ENCODE measurements at regions not wholly inside any gene's neighbourhood (a gene's known extent, or its start where the extent isn't known, plus 50 kb on each side); places are given as distances from the start of the nearest gene placed in this dataset.

DNA sequence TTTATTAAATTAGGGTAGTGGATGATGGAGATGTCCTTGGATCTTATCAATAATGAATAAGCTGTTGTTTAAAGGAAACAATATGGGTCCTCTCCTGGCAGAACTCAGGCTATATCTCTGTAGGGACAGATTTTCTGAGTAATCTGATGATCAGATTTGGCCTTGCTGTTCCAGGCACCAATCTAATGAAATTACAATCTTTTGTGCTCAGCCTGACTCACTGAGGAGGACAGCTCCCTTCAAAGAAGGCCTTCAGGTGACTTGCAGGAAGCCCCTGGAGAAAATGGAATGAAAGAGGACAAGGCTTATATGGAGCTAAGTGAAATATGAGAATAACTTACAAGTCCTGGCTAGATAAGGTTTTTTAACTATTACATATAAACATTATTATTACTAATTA lies 486.4 kb upstream of the SORCS1 start:
- no peak for DNase-seq (ENCODE audit: low spot score)
- no peak for ATAC-seq (ENCODE audit: low read depth)
- Histone ChIP-seq H3K4me3 (ENCODE audit: severe bottlenecking) (no peak overlapping the region), H3K27ac (ENCODE audit: poor library complexity, severe bottlenecking) (no peak overlapping the region), H3K4me1 (ENCODE audit: insufficient read depth, poor library complexity, severe bottlenecking) (no peaks in the 10 kb centered on the region), H3K9me3 (ENCODE audit: severe bottlenecking) (no peaks in the 10 kb centered on the region), H3K36me3 (ENCODE audit: low read depth) (no peaks in the 10 kb centered on the region), H3K27me3 (ENCODE audit: insufficient read depth, poor library complexity, severe bottlenecking) (no peaks in the 10 kb centered on the region)
- TF ChIP-seq, protein P1, sequence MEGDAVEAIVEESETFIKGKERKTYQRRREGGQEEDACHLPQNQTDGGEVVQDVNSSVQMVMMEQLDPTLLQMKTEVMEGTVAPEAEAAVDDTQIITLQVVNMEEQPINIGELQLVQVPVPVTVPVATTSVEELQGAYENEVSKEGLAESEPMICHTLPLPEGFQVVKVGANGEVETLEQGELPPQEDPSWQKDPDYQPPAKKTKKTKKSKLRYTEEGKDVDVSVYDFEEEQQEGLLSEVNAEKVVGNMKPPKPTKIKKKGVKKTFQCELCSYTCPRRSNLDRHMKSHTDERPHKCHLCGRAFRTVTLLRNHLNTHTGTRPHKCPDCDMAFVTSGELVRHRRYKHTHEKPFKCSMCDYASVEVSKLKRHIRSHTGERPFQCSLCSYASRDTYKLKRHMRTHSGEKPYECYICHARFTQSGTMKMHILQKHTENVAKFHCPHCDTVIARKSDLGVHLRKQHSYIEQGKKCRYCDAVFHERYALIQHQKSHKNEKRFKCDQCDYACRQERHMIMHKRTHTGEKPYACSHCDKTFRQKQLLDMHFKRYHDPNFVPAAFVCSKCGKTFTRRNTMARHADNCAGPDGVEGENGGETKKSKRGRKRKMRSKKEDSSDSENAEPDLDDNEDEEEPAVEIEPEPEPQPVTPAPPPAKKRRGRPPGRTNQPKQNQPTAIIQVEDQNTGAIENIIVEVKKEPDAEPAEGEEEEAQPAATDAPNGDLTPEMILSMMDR (IDR thresholded peaks at IDR 0.05; ENCODE audit: poor library complexity, severe bottlenecking): no peak

DNA sequence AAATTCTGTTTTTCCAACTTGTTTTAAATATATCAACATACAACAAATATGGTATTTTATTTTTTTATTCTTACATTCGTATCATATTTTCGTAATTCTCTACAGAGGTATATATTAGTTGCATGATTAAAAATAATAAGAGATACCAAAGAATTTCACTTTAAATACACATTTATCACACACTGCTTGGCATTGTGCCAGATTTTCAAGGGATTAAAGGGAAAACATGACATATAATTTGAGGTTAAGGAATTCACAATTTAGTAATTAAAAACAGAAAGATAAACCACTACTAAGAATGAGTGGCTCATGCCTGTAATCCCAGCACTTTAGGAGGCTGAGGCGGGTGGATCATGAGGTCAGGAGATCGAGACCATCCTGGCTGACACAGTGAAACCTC lies 484.7 kb upstream of the SORCS1 start:
- H3K27ac ChIP-seq (ENCODE audit: poor library complexity, severe bottlenecking): no peak overlapping the region
- DNase-seq (ENCODE audit: low spot score): no peak
- no peaks in the 10 kb centered on the region for H3K36me3 ChIP-seq (ENCODE audit: low read depth)
- no peak for ATAC-seq (ENCODE audit: low read depth)
- H3K9me3 ChIP-seq (ENCODE audit: severe bottlenecking): no peaks in the 10 kb centered on the region
- H3K27me3 ChIP-seq (ENCODE audit: insufficient read depth, poor library complexity, severe bottlenecking): no peaks in the 10 kb centered on the region
- TF ChIP-seq, protein P1 (IDR thresholded peaks at IDR 0.05; ENCODE audit: poor library complexity, severe bottlenecking): no peak
- H3K4me1 ChIP-seq (ENCODE audit: insufficient read depth, poor library complexity, severe bottlenecking): no peaks in the 10 kb centered on the region
- no peak overlapping the region for H3K4me3 ChIP-seq (ENCODE audit: severe bottlenecking)

DNA sequence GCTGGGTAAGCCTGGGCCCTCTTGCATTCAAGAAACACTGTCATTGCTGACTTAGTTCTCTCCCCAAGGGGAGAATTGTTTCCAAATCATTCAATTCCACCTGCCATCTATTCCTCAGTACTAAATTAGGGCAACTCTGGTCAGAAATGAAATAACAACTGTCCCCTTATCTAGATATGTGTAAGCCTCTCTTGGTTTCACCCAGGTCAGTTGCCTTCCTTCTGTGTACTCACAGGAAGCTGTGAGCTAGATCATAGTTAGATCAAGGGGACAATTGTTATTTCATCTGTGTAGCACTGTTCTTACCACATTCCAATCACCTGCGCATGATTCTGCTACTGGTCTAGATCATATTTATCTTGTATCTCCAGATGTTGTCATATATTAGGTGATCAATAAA lies 483.0 kb upstream of the SORCS1 start:
- no peak for ATAC-seq (ENCODE audit: low read depth)
- DNase-seq (ENCODE audit: low spot score): no peak
- H3K9me3 ChIP-seq (ENCODE audit: severe bottlenecking): no peaks in the 10 kb centered on the region

DNA sequence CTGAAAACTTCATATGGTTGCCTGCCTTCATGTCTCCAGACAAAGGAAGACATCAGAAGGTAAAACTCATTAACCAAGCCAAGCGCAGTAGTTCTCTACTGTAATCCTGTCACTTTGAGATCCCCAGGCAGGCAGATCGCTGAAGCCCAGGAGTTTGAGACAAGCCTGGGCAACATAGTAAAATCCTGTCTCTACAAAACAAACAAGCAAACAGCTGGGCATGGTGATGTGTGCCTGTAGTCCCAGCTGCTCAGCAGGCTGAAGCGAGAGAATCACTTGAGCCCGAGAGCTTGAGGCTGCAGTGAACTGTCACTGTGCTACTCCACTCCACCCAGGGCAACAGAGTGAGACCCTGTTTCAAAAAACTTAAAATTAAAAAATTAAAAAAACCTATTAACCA lies 467.4 kb upstream of the SORCS1 start:
- ATAC-seq (ENCODE audit: low read depth): no peak

More for the DNA sequence above, 483.0 kb upstream of the SORCS1 start:
- TF ChIP-seq, protein P1 (IDR thresholded peaks at IDR 0.05; ENCODE audit: poor library complexity, severe bottlenecking): no peak
- Histone ChIP-seq H3K4me1 (ENCODE audit: insufficient read depth, poor library complexity, severe bottlenecking) (no peaks in the 10 kb centered on the region), H3K27ac (ENCODE audit: poor library complexity, severe bottlenecking) (no peak overlapping the region), H3K4me3 (ENCODE audit: severe bottlenecking) (no peak overlapping the region), H3K36me3 (ENCODE audit: low read depth) (no peaks in the 10 kb centered on the region), H3K27me3 (ENCODE audit: insufficient read depth, poor library complexity, severe bottlenecking) (no peaks in the 10 kb centered on the region)

DNA sequence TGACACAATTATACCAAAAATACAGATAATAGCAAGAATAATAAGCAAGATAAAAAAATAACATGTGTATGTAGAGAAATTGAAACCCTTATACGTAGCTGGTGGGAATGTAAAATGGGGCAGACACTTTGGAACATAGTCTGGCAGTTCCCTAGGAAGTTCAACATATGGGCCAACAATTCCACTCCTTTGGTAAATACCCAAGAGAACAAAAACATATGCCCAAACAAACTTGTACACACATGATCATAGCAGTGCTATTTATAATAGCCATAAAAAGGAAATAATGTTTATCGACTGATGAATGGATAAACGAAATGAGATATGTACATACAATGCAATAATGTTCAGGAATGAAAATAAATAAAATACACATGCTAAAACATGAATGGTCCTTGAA lies 462.4 kb upstream of the SORCS1 start:
- Histone ChIP-seq H3K4me3 (ENCODE audit: severe bottlenecking) (no peak overlapping the region), H3K4me1 (ENCODE audit: insufficient read depth, poor library complexity, severe bottlenecking) (no peaks in the 10 kb centered on the region), H3K27ac (ENCODE audit: poor library complexity, severe bottlenecking) (no peak overlapping the region), H3K27me3 (ENCODE audit: insufficient read depth, poor library complexity, severe bottlenecking) (no peaks in the 10 kb centered on the region), H3K9me3 (ENCODE audit: severe bottlenecking) (no peaks in the 10 kb centered on the region), H3K36me3 (ENCODE audit: low read depth) (no peaks in the 10 kb centered on the region)
- DNase-seq (ENCODE audit: low spot score) (no peak), ATAC-seq (ENCODE audit: low read depth) (no peak)
- TF ChIP-seq, protein P1 (IDR thresholded peaks at IDR 0.05; ENCODE audit: poor library complexity, severe bottlenecking): no peak

More for the DNA sequence above, 467.4 kb upstream of the SORCS1 start:
- no peak for DNase-seq (ENCODE audit: low spot score)
- Histone ChIP-seq H3K27ac (ENCODE audit: poor library complexity, severe bottlenecking) (no peak overlapping the region), H3K9me3 (ENCODE audit: severe bottlenecking) (no peaks in the 10 kb centered on the region), H3K36me3 (ENCODE audit: low read depth) (no peaks in the 10 kb centered on the region), H3K4me3 (ENCODE audit: severe bottlenecking) (no peak overlapping the region), H3K4me1 (ENCODE audit: insufficient read depth, poor library complexity, severe bottlenecking) (no peaks in the 10 kb centered on the region), H3K27me3 (ENCODE audit: insufficient read depth, poor library complexity, severe bottlenecking) (no peaks in the 10 kb centered on the region)
- TF ChIP-seq, protein P1 (IDR thresholded peaks at IDR 0.05; ENCODE audit: poor library complexity, severe bottlenecking): no peak
